ENCODE measurements at regions not wholly inside any gene's neighbourhood (a gene's known extent, or its start where the extent isn't known, plus 50 kb on each side); places are given as distances from the start of the nearest gene placed in this dataset.

GRCh38 chr11:91673705-91674104 is 550.9 kb upstream of the FAT3 start:
- Histone ChIP-seq H3K4me3 (ENCODE audit: low read depth, low read length) (no peak overlapping the region), H3K9me3 (ENCODE audit: control insufficient read depth, insufficient read depth, low read depth, low read length) (no peaks in the 10 kb centered on the region), H3K36me3 (ENCODE audit: control insufficient read depth in 2 of 2, insufficient read depth in 1 of 2, low read length in 2 of 2) (no peaks in the 10 kb centered on the region), H3K4me1 (ENCODE audit: control insufficient read depth, insufficient read depth, low read length) (no peaks in the 10 kb centered on the region), H3K27ac (ENCODE audit: extremely low read depth, low read depth, low read length) (no peak overlapping the region)
- ChIA-PET POLR2A (no interaction called here), CTCF (no interaction called here)
- TF ChIP-seq SETDB1 (IDR thresholded peaks at IDR 0.05; ENCODE audit: insufficient read length, low read length) (no peak), ZNF48 (tag by site-specific recombination; IDR thresholded peaks at IDR 0.05) (no peak), ZBTB1 (tag by site-specific recombination; IDR thresholded peaks at IDR 0.05) (no peak), ZNF292 (tag by site-specific recombination; IDR thresholded peaks at IDR 0.05; ENCODE audit: borderline replicate concordance, low read depth) (no peak), ZFP37 (tag by site-specific recombination; IDR thresholded peaks at IDR 0.05) (no peak), ZNF148 (tag by site-specific recombination; IDR thresholded peaks at IDR 0.05; ENCODE audit: borderline replicate concordance) (no peak), ZNF747 (tag by site-specific recombination; IDR thresholded peaks at IDR 0.05) (no peak), ZNF707 (tag by site-specific recombination; IDR thresholded peaks at IDR 0.05) (no peak), ZNF510 (tag by site-specific recombination; IDR thresholded peaks at IDR 0.05; ENCODE audit: insufficient replicate concordance) (no peak), ZNF10 (tag by site-specific recombination; IDR thresholded peaks at IDR 0.05) (no peak), ZNF423 (tag by site-specific recombination; IDR thresholded peaks at IDR 0.05) (no peak), ZNF140 (tag by site-specific recombination; IDR thresholded peaks at IDR 0.05) (no peak), TRIM28 (IDR thresholded peaks at IDR 0.05; ENCODE audit: borderline replicate concordance, low read length) (no peak), ZNF174 (tag by site-specific recombination; IDR thresholded peaks at IDR 0.05) (no peak), ZNF645 (tag by site-specific recombination; IDR thresholded peaks at IDR 0.05) (no peak), GLIS2 (tag by site-specific recombination; IDR thresholded peaks at IDR 0.05) (no peak), ZSCAN18 (tag by site-specific recombination; IDR thresholded peaks at IDR 0.05) (no peak)

GRCh38 chr11:91664521-91664920 is 560.1 kb upstream of the FAT3 start:
- Histone ChIP-seq H3K27ac (ENCODE audit: extremely low read depth, low read depth, low read length) (no peak overlapping the region), H3K9me3 (ENCODE audit: control insufficient read depth, insufficient read depth, low read depth, low read length) (no peaks in the 10 kb centered on the region), H3K36me3 (ENCODE audit: control insufficient read depth in 2 of 2, insufficient read depth in 1 of 2, low read length in 2 of 2) (no peaks in the 10 kb centered on the region), H3K4me3 (ENCODE audit: low read depth, low read length) (no peak overlapping the region), H3K4me1 (ENCODE audit: control insufficient read depth, insufficient read depth, low read length) (no peaks in the 10 kb centered on the region)
- ChIA-PET CTCF (interaction anchor here (1.0 kb wide), 1 partner anchor 33 kb away, joined by 3 read pairs; no protein-coding TSS in a partner anchor), POLR2A (no interaction called here)
- TF ChIP-seq EGR2 (tag by site-specific recombination; IDR thresholded peaks at IDR 0.05; ENCODE audit: low read depth), result no peak
- no peak for TF ChIP-seq KLF16 (tag by site-specific recombination; IDR thresholded peaks at IDR 0.05)
- no peak for TF ChIP-seq ZNF837 (tag by site-specific recombination; IDR thresholded peaks at IDR 0.05)
- no peak for TF ChIP-seq ZNF560 (tag by site-specific recombination; IDR thresholded peaks at IDR 0.05; ENCODE audit: borderline replicate concordance)
- no peak for TF ChIP-seq ZFP41 (tag by site-specific recombination; IDR thresholded peaks at IDR 0.05; ENCODE audit: borderline replicate concordance)
- no peak for TF ChIP-seq ZNF404 (tag by site-specific recombination; IDR thresholded peaks at IDR 0.05)
- TF ChIP-seq ZBTB11 (tag by site-specific recombination; conservative IDR thresholded peaks at IDR 0.05; ENCODE audit: low read depth), result no peak
- no peak for TF ChIP-seq ZSCAN5A (tag by site-specific recombination; IDR thresholded peaks at IDR 0.05)
- TF ChIP-seq ZNF830 (tag by site-specific recombination; IDR thresholded peaks at IDR 0.05; ENCODE audit: low read depth), result no peak
- no peak for TF ChIP-seq ZNF274 (IDR thresholded peaks at IDR 0.05; ENCODE audit: low read length)
- no peak for TF ChIP-seq ZNF274 (tag by site-specific recombination; IDR thresholded peaks at IDR 0.05; ENCODE audit: borderline replicate concordance)
